ENCODE measurements at regions not wholly inside any gene's neighbourhood (a gene's known extent, or its start where the extent isn't known, plus 50 kb on each side); places are given as distances from the start of the nearest gene placed in this dataset.

GRCh38 chr3:166721466-166721865 lies 658.6 kb downstream of the ZBBX start:
- TF ChIP-seq, protein P1, sequence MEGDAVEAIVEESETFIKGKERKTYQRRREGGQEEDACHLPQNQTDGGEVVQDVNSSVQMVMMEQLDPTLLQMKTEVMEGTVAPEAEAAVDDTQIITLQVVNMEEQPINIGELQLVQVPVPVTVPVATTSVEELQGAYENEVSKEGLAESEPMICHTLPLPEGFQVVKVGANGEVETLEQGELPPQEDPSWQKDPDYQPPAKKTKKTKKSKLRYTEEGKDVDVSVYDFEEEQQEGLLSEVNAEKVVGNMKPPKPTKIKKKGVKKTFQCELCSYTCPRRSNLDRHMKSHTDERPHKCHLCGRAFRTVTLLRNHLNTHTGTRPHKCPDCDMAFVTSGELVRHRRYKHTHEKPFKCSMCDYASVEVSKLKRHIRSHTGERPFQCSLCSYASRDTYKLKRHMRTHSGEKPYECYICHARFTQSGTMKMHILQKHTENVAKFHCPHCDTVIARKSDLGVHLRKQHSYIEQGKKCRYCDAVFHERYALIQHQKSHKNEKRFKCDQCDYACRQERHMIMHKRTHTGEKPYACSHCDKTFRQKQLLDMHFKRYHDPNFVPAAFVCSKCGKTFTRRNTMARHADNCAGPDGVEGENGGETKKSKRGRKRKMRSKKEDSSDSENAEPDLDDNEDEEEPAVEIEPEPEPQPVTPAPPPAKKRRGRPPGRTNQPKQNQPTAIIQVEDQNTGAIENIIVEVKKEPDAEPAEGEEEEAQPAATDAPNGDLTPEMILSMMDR (optimal IDR thresholded peaks at IDR 0.05 in 1 of 3, IDR thresholded peaks at IDR 0.05 in 1 of 3, conservative IDR thresholded peaks at IDR 0.05 in 1 of 3; ENCODE audit: extremely low read depth in 1 of 3, insufficient read depth in 2 of 3, low read length in 3 of 3): no peak
- no peak for TF ChIP-seq EZH2 (IDR thresholded peaks at IDR 0.05; ENCODE audit: low read length)

Measured in keratinocyte (primary cell).